Fibroblast of villous mesenchyme (primary cell): ENCODE measurements at regions not wholly inside any gene's neighbourhood (a gene's known extent, or its start where the extent isn't known, plus 50 kb on each side); places are given as distances from the start of the nearest gene placed in this dataset.

Experiments used
- DNase-seq: peaks from one replicate; pipeline ENCODE4 v3.0.0-alpha.2; 2010; ENCODE audit warnings: low read depth
- H3K4me3 ChIP-seq: 2 replicates; pipeline ENCODE4 v1.5.1; 2011; ENCODE audit warnings: low read depth, mild to moderate bottlenecking, low read length
- TF ChIP-seq, protein P1 (sequence below): IDR thresholded peaks from 2 replicates; pipeline ENCODE4 v1.5.1; 2012; ENCODE audit warnings: low read depth, mild to moderate bottlenecking, low read length; ENCODE audit not compliant: insufficient read depth

- TF ChIP-seq, protein P1, sequence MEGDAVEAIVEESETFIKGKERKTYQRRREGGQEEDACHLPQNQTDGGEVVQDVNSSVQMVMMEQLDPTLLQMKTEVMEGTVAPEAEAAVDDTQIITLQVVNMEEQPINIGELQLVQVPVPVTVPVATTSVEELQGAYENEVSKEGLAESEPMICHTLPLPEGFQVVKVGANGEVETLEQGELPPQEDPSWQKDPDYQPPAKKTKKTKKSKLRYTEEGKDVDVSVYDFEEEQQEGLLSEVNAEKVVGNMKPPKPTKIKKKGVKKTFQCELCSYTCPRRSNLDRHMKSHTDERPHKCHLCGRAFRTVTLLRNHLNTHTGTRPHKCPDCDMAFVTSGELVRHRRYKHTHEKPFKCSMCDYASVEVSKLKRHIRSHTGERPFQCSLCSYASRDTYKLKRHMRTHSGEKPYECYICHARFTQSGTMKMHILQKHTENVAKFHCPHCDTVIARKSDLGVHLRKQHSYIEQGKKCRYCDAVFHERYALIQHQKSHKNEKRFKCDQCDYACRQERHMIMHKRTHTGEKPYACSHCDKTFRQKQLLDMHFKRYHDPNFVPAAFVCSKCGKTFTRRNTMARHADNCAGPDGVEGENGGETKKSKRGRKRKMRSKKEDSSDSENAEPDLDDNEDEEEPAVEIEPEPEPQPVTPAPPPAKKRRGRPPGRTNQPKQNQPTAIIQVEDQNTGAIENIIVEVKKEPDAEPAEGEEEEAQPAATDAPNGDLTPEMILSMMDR = no peak
Observed at GRCh38 chr16:85357924-85358505, 245.7 kb upstream of the CIBAR2 start.

DNA sequence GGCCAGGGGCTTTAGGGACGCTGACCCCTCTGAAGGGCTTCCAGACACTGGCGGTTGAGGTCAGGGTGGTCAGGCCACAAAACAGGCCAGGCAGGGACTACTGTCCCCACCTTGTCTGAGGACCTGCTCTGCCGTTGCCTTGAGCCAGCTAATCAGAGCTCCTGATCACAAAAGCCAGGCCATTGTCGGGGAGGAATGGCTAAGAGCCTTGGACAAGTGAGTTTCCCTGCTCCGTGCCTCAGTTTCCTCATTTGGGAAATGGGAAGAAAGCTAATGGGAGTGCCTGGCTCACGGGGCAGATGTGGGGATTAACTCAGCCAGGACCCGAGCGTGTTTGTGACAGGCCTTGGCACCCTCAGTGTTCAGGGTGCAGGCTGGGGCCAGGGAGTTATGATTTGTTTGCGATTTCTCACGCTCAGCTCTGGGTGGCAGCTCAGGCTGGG, 246.5 kb upstream of the CIBAR2 start:
- DNase-seq = peak; percentile 70
- TF ChIP-seq, protein P1 = no peak
- H3K4me3 ChIP-seq = no peak overlapping the region

More at GRCh38 chr16:85357924-85358505, 245.7 kb upstream of the CIBAR2 start:
- no peak overlapping the region for H3K4me3 ChIP-seq
- no peak for DNase-seq

- no peak overlapping the region for H3K4me3 ChIP-seq
- TF ChIP-seq, protein P1 = peak; percentile 16
- DNase-seq = peak; percentile 97
Observed at GRCh38 chr16:85359147-85359822, 247.0 kb upstream of the CIBAR2 start.

GRCh38 chr16:85360323-85361277, 248.3 kb upstream of the CIBAR2 start:
- H3K4me3 ChIP-seq = no peak overlapping the region
- DNase-seq = peak; percentile 64
- TF ChIP-seq, protein P1 = no peak

DNA sequence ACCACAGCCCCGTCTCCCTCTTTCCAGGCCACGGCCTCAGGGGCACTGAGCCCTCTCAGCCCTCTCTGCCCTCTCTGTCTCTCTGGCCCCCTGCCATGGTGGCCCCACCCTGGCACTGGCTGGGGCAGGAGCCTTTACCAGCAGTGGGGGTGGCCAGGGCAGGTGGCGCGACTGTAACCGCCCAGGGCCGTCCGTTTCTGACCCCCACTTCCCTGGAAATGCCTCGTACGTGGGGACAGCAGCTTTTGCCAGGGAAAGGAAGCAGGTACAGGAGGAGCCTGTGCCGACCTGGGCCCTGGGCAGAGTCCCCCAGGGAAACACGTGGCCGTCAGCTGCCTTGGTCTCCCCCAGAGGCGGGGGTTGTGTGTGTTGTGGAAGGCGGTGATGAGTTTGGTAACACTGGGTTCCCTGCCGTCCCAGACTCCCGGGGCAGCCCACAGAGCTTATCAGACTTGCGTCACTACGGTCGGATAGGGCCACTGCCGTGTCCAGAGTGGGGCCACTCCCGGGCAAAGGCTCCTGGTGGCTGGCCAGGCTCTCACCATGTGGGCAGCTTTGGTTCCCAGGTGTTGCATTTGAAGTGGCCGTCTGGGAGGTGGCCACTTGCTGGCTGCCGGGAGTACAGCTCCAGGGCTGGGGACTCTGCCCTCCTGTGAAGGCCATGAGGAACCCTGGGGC, 249.3 kb upstream of the CIBAR2 start:
- no peak overlapping the region for H3K4me3 ChIP-seq
- DNase-seq = peak; percentile 77
- TF ChIP-seq, protein P1 = no peak

GRCh38 chr16:85362443-85362842, 250.2 kb upstream of the CIBAR2 start:
- no peak for DNase-seq
- TF ChIP-seq, protein P1 = no peak
- H3K4me3 ChIP-seq = no peak overlapping the region
